ENCODE measurements at regions not wholly inside any gene's neighbourhood (a gene's known extent, or its start where the extent isn't known, plus 50 kb on each side); places are given as distances from the start of the nearest gene placed in this dataset.
"Not testable (repeated sequence)": the region's sequence is repeated elsewhere in the genome, so short reads cannot be mapped to it uniquely, and the experiment has no call there.

- no peak for DNase-seq
These were observed 154.2 kb downstream of the MIAT start for GRCh38 chr22:26811647-26811992.

- no peak for DNase-seq
These were observed 155.3 kb downstream of the MIAT start for GRCh38 chr22:26812731-26813130.

GRCh38 chr22:26816726-26817125, 159.3 kb downstream of the MIAT start:
- no peak for DNase-seq

- no peak for DNase-seq
These were observed 160.5 kb downstream of the MIAT start for GRCh38 chr22:26817926-26818325.

GRCh38 chr22:26821854-26822253, 164.5 kb downstream of the MIAT start:
- DNase-seq, result no peak

- DNase-seq, result no peak
These were observed 164.9 kb downstream of the MIAT start for GRCh38 chr22:26822313-26822712.

- DNase-seq, result no peak
These were observed 166.6 kb downstream of the MIAT start for GRCh38 chr22:26823966-26824365.

GRCh38 chr22:26825960-26826935, 168.9 kb downstream of the MIAT start:
- DNase-seq, result no peak

GRCh38 chr22:26827611-26828010, 170.2 kb downstream of the MIAT start:
- DNase-seq, result no peak

GRCh38 chr22:26828311-26828710, 170.9 kb downstream of the MIAT start:
- DNase-seq, result no peak

GRCh38 chr22:26830837-26831236, 173.4 kb downstream of the MIAT start:
- DNase-seq, result no peak

- no peak for DNase-seq
These were observed 177.6 kb downstream of the MIAT start for GRCh38 chr22:26835023-26835422.

GRCh38 chr22:26835929-26836528, 178.6 kb downstream of the MIAT start:
- no peak for DNase-seq

- no peak for DNase-seq
These were observed 180.5 kb downstream of the MIAT start for GRCh38 chr22:26837784-26838470.

- no peak for DNase-seq
These were observed 181.1 kb downstream of the MIAT start for GRCh38 chr22:26838471-26838825.

- no peak for DNase-seq
These were observed 181.8 kb downstream of the MIAT start for GRCh38 chr22:26839216-26839615.

- DNase-seq, result not testable (repeated sequence)
These were observed 183.4 kb downstream of the MIAT start for GRCh38 chr22:26840770-26841169.

- DNase-seq, result no peak
These were observed 184.7 kb downstream of the MIAT start for GRCh38 chr22:26842103-26842502.

- no peak for DNase-seq
These were observed 187.8 kb downstream of the MIAT start for GRCh38 chr22:26845021-26845743.

GRCh38 chr22:26846076-26846475, 188.7 kb downstream of the MIAT start:
- no peak for DNase-seq

- no peak for DNase-seq
These were observed 189.3 kb downstream of the MIAT start for GRCh38 chr22:26846645-26847044.

- no peak for DNase-seq
These were observed 189.7 kb downstream of the MIAT start for GRCh38 chr22:26847046-26847445.

GRCh38 chr22:26847816-26848215, 190.4 kb downstream of the MIAT start:
- DNase-seq, result no peak

Measured in NCI-H2107 (cell line).